NCI-H345 (cell line): ENCODE measurements at regions not wholly inside any gene's neighbourhood (a gene's known extent, or its start where the extent isn't known, plus 50 kb on each side); places are given as distances from the start of the nearest gene placed in this dataset.

Experiments used
- DNase-seq: peaks from one replicate; lab custom pipeline; 2025; lab: John Stamatoyannopoulos, UW

GRCh38 chr11:19560156-19560555, 152.5 kb upstream of the NAV2 start:
- no peak for DNase-seq

DNA sequence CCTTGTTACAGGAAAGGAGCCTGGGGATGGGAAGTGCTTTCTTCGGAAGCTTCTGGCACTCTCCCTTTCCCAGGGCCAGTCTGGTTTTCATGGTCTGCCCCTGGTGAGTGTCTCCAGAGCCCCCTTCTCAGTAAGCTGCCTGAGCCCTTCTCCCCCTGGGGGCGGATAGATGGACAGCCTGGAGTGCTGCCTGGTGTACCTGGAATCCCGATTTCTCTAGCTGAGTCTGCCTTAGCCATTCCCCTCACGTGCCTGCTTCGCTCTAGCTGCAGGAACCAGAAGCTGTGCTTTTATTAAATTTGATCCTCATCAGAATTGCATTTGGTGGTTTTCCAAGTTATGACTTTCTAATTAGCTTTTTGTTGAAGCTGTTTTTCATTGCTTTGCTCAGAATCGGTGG, 152.9 kb upstream of the NAV2 start:
- DNase-seq: no peak

GRCh38 chr11:19558189-19558986, 154.2 kb upstream of the NAV2 start:
- peak; percentile 43 for DNase-seq

GRCh38 chr11:19557720-19558140, 154.9 kb upstream of the NAV2 start:
- DNase-seq: peak; percentile 64

- DNase-seq: no peak
These were observed 155.5 kb upstream of the NAV2 start for GRCh38 chr11:19557185-19557584.

DNA sequence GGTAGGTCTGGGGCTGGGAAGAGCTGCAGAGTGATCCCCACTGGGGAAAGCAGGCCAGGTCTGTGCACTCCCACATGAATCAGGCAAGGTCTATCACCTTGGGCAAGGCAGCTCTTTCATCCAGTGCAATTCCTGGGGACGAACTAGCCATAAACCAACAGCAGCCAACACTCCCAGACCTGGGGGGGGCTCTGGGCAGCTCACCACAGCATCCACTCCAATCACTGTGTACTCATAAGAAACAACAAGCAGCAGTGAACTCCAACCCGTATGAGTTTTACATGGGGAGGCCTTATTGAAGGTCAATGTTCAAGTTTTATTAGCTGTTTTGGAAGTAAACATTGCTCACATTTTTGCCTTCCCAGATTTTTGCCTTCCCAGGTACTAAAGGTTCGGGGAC, 157.4 kb upstream of the NAV2 start:
- DNase-seq: no peak

DNA sequence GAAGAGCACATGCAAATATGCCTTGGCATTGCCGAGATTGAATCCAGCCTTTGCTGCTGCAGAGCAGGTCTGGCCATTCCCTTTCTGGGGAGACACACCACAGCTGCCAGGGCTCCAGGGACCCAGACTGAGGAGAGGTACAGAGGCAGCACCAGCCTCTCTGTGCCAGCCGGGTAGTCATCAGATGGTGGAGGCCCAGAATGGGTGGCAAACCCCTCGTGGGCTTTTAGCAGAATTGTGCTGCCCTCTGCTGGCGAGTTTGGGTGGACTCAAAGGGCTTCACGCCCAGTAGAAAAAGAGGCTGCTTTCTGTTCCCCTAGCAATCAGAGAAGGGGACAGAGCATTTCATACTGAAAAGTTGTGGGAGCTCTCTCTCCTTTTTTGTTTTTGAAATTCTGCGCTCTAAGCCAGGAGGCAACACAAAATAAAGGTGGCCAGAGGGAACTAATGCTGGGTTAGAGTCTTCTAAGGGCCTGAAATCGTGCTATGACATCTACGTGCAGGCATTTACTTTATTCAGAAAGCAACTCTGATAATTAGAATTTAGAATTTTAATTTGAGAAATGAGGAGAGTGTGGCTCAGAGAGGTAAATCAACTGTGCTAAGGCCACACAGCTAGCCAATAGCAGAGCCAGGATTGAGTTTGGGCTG, 158.8 kb upstream of the NAV2 start:
- peak; percentile 76 for DNase-seq

DNA sequence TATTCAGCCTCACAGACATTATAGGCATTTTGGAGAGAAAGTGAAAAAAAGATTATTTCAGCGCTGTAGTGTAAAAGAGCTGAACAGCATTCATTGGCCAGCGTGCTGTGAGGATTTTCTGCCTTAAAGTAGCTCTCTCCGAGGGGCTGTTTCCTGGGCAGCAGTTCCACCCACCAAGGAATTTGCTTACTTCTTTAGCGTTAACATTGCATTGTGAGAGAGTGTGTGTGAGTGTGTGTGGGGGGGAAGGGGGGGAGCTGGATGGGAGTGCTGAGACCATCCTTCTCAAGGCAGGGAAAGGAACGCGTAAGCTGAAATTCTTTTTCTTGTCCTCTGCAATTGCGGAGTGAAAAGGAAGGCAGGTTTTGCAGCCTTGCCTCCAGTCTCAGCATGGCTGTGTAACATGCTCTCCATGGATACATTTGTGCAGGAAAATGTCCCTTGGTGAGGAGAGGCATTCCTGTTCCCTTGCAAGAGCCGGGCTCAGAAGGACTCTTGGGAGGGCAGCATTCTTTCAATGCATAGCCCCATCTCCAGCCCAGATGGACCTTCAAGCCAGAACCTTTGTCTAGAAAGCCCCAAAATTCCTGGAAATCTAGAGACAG, 159.9 kb upstream of the NAV2 start:
- DNase-seq: no peak

- no peak for DNase-seq
These were observed 160.5 kb upstream of the NAV2 start for GRCh38 chr11:19552161-19552560.

DNA sequence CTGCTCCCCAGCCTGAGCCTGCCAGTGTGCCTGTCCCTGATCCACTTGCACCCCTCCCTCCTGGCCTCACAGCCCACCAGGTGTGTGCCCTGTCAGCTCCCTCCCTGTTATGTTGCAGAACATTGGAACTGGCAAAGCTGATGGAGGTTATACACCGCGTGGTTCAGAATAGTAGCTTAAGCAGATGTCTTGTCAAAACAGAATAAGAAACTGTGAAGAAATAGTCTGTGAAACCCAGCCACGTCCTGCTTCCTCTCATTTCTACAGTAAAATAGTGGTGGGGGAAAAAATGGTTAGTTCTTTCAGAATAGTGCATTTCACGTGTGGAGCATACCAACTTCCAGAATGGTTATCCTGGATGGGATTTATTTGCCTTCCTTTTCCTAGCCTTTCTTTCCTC, 161.2 kb upstream of the NAV2 start:
- no peak for DNase-seq

DNA sequence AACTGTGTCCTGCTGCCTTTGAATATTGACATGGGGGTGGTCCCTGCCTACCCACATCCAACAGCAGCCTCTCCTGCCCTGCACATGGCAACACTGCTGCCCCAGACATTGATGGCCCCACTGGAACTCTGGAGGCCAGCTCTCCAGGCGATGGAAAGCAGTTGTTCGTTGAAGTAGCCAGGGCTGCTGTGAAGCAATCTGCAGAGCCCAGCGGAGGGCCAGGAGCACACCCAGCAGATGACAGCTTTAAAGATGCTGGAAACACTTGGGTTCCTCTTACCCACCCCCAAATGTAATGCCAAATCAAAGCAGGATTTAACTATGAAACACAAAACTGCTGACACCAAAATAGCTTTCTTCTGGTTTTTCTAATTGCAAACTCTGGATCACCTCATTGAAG, 165.6 kb upstream of the NAV2 start:
- DNase-seq: no peak

- DNase-seq: no peak
These were observed 166.3 kb upstream of the NAV2 start for GRCh38 chr11:19546325-19546724.

DNA sequence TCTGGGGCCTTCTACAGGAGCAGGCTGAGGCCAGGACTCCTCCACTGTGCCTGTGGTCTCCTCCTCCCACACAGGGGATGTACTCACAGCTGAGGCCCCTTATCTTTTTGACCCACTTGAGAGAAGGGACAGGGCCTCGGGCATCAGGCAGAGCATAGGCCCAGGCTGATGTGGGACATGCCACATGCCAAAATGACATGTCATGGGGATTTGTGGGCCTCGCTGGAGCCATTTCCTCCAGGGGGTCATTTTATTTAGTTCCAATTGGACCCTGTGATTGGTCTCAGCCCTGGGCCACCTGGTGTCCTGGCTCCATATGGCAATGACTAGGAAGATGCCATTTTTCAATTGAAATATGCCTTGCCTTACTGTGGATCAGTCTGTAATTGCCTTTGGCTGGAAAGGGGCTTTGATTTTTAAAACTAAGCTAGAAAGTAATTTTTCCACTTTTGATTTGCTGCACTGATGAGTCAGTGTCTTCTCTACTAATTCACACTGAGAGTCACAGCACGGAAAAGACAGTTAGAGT, 171.1 kb upstream of the NAV2 start:
- DNase-seq: no peak

DNA sequence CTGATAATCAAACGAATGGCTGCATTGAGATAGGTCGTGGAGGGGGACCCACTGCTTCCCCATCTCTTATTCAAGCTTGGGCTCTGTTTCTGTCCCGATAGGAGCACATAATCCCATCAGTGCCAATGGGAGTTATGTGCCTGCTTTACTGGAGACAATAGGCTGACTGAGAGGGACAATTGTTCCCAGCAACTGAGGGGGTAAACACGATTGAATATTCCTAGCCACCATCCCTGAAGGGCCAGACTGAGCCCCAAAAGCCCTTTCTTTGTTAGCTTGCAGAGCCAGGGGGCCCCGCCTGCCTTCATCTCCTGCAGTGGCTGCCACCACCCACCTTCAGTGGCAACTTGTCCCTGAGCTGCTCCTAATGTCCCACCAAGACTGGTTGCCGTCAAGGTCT, 172.8 kb upstream of the NAV2 start:
- no peak for DNase-seq

DNA sequence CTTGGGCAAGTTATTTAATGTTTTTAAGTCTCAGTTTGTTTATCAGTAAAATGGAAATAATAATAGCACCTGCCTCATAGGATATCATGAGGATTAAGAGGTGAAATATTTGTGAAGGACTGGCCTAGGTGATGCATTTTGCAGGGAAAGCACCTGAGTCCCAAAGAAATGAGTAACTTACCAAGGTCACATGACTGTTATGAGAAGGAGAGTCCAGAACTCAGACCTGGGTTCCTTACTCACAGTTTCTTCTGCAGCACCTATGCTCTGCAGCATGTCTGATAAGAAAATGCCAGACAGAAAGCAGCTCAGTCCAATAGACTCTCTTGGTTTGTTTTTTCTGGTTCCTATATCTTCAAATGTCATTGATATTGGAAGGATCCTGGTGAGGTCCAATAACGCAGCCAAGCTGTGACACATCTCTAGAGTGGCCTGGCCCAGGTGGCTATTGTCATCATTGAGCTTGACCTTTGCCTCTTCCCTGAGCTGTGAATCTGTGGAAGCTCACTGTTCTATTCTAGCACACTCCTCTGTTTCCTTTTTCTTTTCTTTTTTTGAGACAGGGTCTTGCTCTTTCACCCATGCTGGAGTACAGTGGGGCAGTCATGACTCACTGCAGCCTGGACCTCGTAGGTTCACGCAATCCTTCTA, 174.7 kb upstream of the NAV2 start:
- DNase-seq: no peak

- DNase-seq: no peak
These were observed 176.5 kb upstream of the NAV2 start for GRCh38 chr11:19536131-19536530.

DNA sequence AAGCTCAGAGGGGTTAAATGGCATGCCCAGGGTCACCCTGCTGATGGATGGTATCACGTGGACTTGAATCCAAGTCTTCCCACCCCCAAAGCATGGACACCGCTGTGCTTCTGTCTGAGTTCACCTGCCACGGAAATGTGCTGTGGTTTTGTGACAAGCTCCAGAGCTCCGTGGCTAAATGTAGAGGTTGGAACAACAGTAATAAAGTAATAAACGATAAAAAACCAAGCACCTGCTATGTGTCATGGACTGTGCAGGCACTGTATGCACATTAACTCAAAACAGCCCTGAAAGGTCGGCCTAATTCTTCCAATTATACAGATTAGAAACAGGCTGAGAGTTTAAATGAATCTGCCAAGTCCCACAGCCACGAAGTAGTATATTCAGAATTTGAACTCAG, 182.1 kb upstream of the NAV2 start:
- no peak for DNase-seq

- no peak for DNase-seq
These were observed 186.5 kb upstream of the NAV2 start for GRCh38 chr11:19526119-19526518.

GRCh38 chr11:19525714-19526113, 186.9 kb upstream of the NAV2 start:
- no peak for DNase-seq

- no peak for DNase-seq
These were observed 187.4 kb upstream of the NAV2 start for GRCh38 chr11:19525276-19525675.

GRCh38 chr11:19524171-19524671, 188.4 kb upstream of the NAV2 start:
- no peak for DNase-seq

- no peak for DNase-seq
These were observed 192.0 kb upstream of the NAV2 start for GRCh38 chr11:19520681-19521080.
